Fibroblast of pulmonary artery (primary cell): ENCODE measurements at regions not wholly inside any gene's neighbourhood (a gene's known extent, or its start where the extent isn't known, plus 50 kb on each side); places are given as distances from the start of the nearest gene placed in this dataset.

Source experiments
- DNase-seq: peaks from one replicate; pipeline ENCODE4 v3.0.0-alpha.2; 2010; ENCODE audit warnings: low read depth
- H3K4me3 ChIP-seq: replicated peaks from 2 replicates; pipeline ENCODE4 v1.5.1; 2011; ENCODE audit warnings: low read depth, mild to moderate bottlenecking, control low read depth, low read length, moderate library complexity
- CTCF ChIP-seq: IDR thresholded peaks from 2 replicates; pipeline ENCODE4 v1.5.1; 2011; ENCODE audit warnings: mild to moderate bottlenecking, control low read depth, low read length, inconsistent platforms; ENCODE audit errors: missing control alignments

GRCh38 chr12:76708296-76708695 lies 55.6 kb upstream of the ZDHHC17 start:
- no peak for TF ChIP-seq CTCF
- DNase-seq, result no peak
- no peak overlapping the region for H3K4me3 ChIP-seq

GRCh38 chr12:76711241-76711640 lies 52.7 kb upstream of the ZDHHC17 start:
- no peak overlapping the region for H3K4me3 ChIP-seq
- no peak for TF ChIP-seq CTCF
- DNase-seq, result no peak

- DNase-seq, result peak; percentile 36
- TF ChIP-seq CTCF, result no peak
- no peak overlapping the region for H3K4me3 ChIP-seq
Measured at GRCh38 chr12:76713130-76713529, 50.8 kb upstream of the ZDHHC17 start.

GRCh38 chr12:76713986-76714385 lies 49.9 kb upstream of the ZDHHC17 start:
- no peak overlapping the region for H3K4me3 ChIP-seq
- no peak for DNase-seq
- no peak for TF ChIP-seq CTCF
